ENCODE measurements at regions not wholly inside any gene's neighbourhood (a gene's known extent, or its start where the extent isn't known, plus 50 kb on each side); places are given as distances from the start of the nearest gene placed in this dataset.

DNA sequence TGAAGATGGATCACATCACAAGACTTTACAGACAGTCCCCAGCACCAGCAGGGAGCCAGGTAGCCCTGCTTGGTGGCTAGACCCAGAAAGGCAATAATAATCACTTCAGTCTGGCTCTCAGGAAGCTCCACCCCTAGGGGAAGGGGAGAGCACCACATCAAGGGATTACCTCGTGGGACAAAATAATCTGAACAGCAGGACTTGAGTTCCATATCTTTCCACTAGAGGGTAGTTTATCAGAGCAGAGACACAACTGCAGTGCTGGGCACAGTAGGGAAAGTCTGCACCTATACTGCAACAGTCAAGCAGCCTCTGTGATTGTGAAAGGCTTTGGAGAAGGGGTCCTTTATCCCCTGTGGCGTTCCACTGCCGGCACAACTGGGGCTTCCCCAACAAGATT, 547.0 kb upstream of the POU3F4 start:
- TF ChIP-seq EZH2 (IDR thresholded peaks at IDR 0.05; ENCODE audit: insufficient read depth, poor library complexity, severe bottlenecking) (no peak), EZH2phosphoT487 (IDR thresholded peaks at IDR 0.05; ENCODE audit: insufficient read depth, low read depth) (no peak)

Data from GM23248 (cell line).